K562 (cell line): ENCODE measurements at regions not wholly inside any gene's neighbourhood (a gene's known extent, or its start where the extent isn't known, plus 50 kb on each side); places are given as distances from the start of the nearest gene placed in this dataset.

Source experiments
- ATAC-seq: fragments of 200-7000 bp; cut with Tn5 transposase; 3 replicates; pipeline ENCODE4 v1.9.1; 2020; ENCODE audit warnings: moderate library complexity
- BruUV-seq: library from RNA; stranded (reverse); fragments of 400-500 nt; replicated peaks from 2 replicates; lab custom pipeline; 2021; lab: Mats Ljungman, UMichigan
- CTCF ChIA-PET: fragments of 300-600 bp; formaldehyde crosslinking; extraction: SDS; loops from one replicate; lab custom pipeline; 2021; ENCODE audit warnings: low intra/inter-chr PET ratio; lab: Yijun Ruan, JAX
- POLR2A ChIA-PET: fragments of 300-600, 350-650 bp; sonication (Branson Sonifier 250); formaldehyde crosslinking; extraction: SDS; loops from one replicate; lab custom pipeline; 2021; ENCODE audit warnings: antibody characterized with exemption, inconsistent platforms; lab: Yijun Ruan, JAX
- DNase-seq, 4 experiments: peaks; one replicate each; pipeline versions ENCODE4 v3.0.0 to v3.0.0-alpha.2; 2011 to 2018; ENCODE audit warnings: low spot score in 3 of 4, mixed read lengths in 3 of 4; ENCODE audit errors: extremely low read depth in 1 of 4
- FAIRE-seq: peaks from 2 replicates; lab custom pipeline; 2011; peaks lifted over from hg19 to GRCh38; lab: Jason Lieb, UNC
- H2AFZ ChIP-seq: 2 replicates; pipeline ENCODE4 v1.6.0; 2011; ENCODE audit warnings: low read depth, low read length, control low read depth, inconsistent platforms
- H3K27ac ChIP-seq: fragments of 200-600 bp; 3 replicates; pipeline ENCODE4 v1.8.0; 2011; ENCODE audit warnings: low read depth, mild to moderate bottlenecking, control low read depth, inconsistent platforms, low read length, moderate library complexity, mixed read lengths; ENCODE audit errors: extremely low read depth
- H3K27me3 ChIP-seq, 2 experiments: fragments of 300-600 bp in 1 of 2; 2 replicates in 1 of 2; 3 replicates in 1 of 2; pipeline versions ENCODE4 v1.6.0 to v1.8.0; 2011; ENCODE audit warnings: inconsistent platforms in 2 of 2, low read length in 2 of 2, mild to moderate bottlenecking in 1 of 2, mixed read lengths in 1 of 2, moderate library complexity in 1 of 2; ENCODE audit not compliant: control insufficient read depth in 2 of 2, insufficient read depth in 2 of 2
- H3K36me3 ChIP-seq: fragments of 300-600 bp; 3 replicates; pipeline ENCODE4 v1.8.0; 2011; ENCODE audit warnings: mild to moderate bottlenecking, low read length, inconsistent platforms; ENCODE audit not compliant: control insufficient read depth, insufficient read depth
- H3K4me1 ChIP-seq, 2 experiments: fragments of 200-600 bp in 1 of 2; replicated peaks in 1 of 2; 2 replicates in 1 of 2; 3 replicates in 1 of 2; pipeline versions ENCODE4 v1.5.1 to v1.8.0; 2011; ENCODE audit warnings: inconsistent platforms in 2 of 2, low read length in 2 of 2, mild to moderate bottlenecking in 1 of 2, mixed read lengths in 1 of 2, moderate library complexity in 1 of 2; ENCODE audit not compliant: control insufficient read depth in 2 of 2, insufficient read depth in 2 of 2
- H3K4me2 ChIP-seq: 2 replicates; pipeline ENCODE4 v1.6.1; 2011; ENCODE audit warnings: low read length, control low read depth, inconsistent platforms, mixed read lengths; ENCODE audit not compliant: insufficient read depth
- H3K4me3 ChIP-seq: fragments of 200-600 bp; sonication (generic), shearing (Covaris generic); 2 replicates; pipeline ENCODE4 v1.5.1; 2016; ENCODE audit warnings: control low read depth, inconsistent platforms
- H3K79me2 ChIP-seq: fragments of 200-600 bp; 3 replicates; pipeline ENCODE4 v1.8.0; 2011; ENCODE audit warnings: low read length, inconsistent platforms; ENCODE audit not compliant: control insufficient read depth, insufficient read depth
- H3K9ac ChIP-seq, 2 experiments: 2 replicates each; pipeline versions ENCODE4 v1.6.0 to v1.6.1; 2011; ENCODE audit warnings: low read depth in 2 of 2, low read length in 2 of 2, control low read depth in 1 of 2, inconsistent platforms in 1 of 2, mild to moderate bottlenecking in 1 of 2, mixed read lengths in 1 of 2; ENCODE audit not compliant: insufficient read depth in 1 of 2
- H3K9me1 ChIP-seq: one replicate; pipeline ENCODE4 v1.6.0; 2011; ENCODE audit warnings: inconsistent platforms, mild to moderate bottlenecking, low read length, moderate library complexity; ENCODE audit not compliant: control insufficient read depth, insufficient read depth
- H3K9me3 ChIP-seq: replicated peaks from 2 replicates; pipeline ENCODE4 v1.5.1; 2011; ENCODE audit warnings: low read depth, low read length, inconsistent platforms; ENCODE audit not compliant: control insufficient read depth, insufficient read depth
- H4K20me1 ChIP-seq: replicated peaks from 2 replicates; pipeline ENCODE4 v1.6.1; 2011; ENCODE audit warnings: low read length, inconsistent platforms, mixed read lengths; ENCODE audit not compliant: control insufficient read depth, insufficient read depth
- ARID3B ChIP-seq: fragments of 250-450 bp; sonication (Bioruptor Pico); IDR thresholded peaks from 2 replicates; pipeline ENCODE4 v1.4.0; 2020; ENCODE audit warnings: borderline replicate concordance
- C11orf30 ChIP-seq: fragments of 450-650 bp; IDR thresholded peaks from 2 replicates; pipeline ENCODE4 v1.6.1; 2016; ENCODE audit warnings: low read depth, mild to moderate bottlenecking
- CCAR2 ChIP-seq: fragments of 200-400 bp; formaldehyde crosslinking; IDR thresholded peaks from 2 replicates; pipeline ENCODE4 v1.6.1; 2017; ENCODE audit warnings: mild to moderate bottlenecking, low read depth, low read length
- CREM ChIP-seq: IDR thresholded peaks from 2 replicates; pipeline ENCODE4 v1.6.1; 2014; ENCODE audit warnings: antibody characterized with exemption, low read depth
- ESRRA ChIP-seq: fragments of 450-650 bp; IDR thresholded peaks from 2 replicates; pipeline ENCODE4 v1.6.1; 2014; ENCODE audit warnings: low read depth, mild to moderate bottlenecking, moderate library complexity, borderline replicate concordance
- MCM2 ChIP-seq: fragments of 450-650 bp; IDR thresholded peaks from 2 replicates; pipeline ENCODE4 v1.6.1; 2017; ENCODE audit warnings: low read depth, mild to moderate bottlenecking
- MNT ChIP-seq, 2 experiments: fragments of 450-650 bp; conservative IDR thresholded peaks; 2 replicates each; pipeline ENCODE4 v1.6.1; 2017; ENCODE audit warnings: mild to moderate bottlenecking in 2 of 2, moderate library complexity in 2 of 2
- PYGO2 ChIP-seq: fragments of 450-650 bp; IDR thresholded peaks from 2 replicates; pipeline ENCODE4 v1.6.1; 2016; ENCODE audit warnings: mild to moderate bottlenecking, missing genetic modification characterization, moderate library complexity, missing compliant biosample characterization
- SIRT6 ChIP-seq: IDR thresholded peaks from one replicate; pipeline ENCODE4 v1.6.1; 2012; ENCODE audit warnings: low read depth, mild to moderate bottlenecking, control low read depth, inconsistent platforms, low read length, moderate library complexity
- TAF15 ChIP-seq: fragments of 200-400 bp; formaldehyde crosslinking; IDR thresholded peaks from 2 replicates; pipeline ENCODE4 v1.6.1; 2017; ENCODE audit warnings: mild to moderate bottlenecking, low read depth, low read length, moderate library complexity
- USF1 ChIP-seq: sonication (generic); formaldehyde crosslinking; IDR thresholded peaks from 2 replicates; pipeline ENCODE4 v1.9.0; 2022; ENCODE audit warnings: mild to moderate bottlenecking, missing genetic modification reagents
- ZBED1 ChIP-seq: IDR thresholded peaks from 2 replicates; pipeline ENCODE4 v1.6.1; 2014
- ZFP1 ChIP-seq: fragments of 450-650 bp; formaldehyde crosslinking; IDR thresholded peaks from 2 replicates; pipeline ENCODE4 v1.4.0; 2020; ENCODE audit warnings: mild to moderate bottlenecking, mixed read lengths
- ZNF609 ChIP-seq: sonication (generic); formaldehyde crosslinking; IDR thresholded peaks from 2 replicates; pipeline ENCODE4 v1.8.1; 2023; ENCODE audit warnings: missing genetic modification reagents, mild to moderate bottlenecking, borderline replicate concordance
- ZNF79 ChIP-seq: fragments of 250-450 bp; sonication (Bioruptor Pico); IDR thresholded peaks from 2 replicates; pipeline ENCODE4 v1.4.0; 2020; ENCODE audit warnings: low read depth, mild to moderate bottlenecking, moderate library complexity
- WGBS: fragments of 100-300 bp; shearing (Covaris generic); methylation state at CpG from one replicate; pipeline ENCODE4 v1.1.6; 2016; ENCODE audit warnings: low coverage, mixed read lengths; ENCODE audit not compliant: insufficient coverage; ENCODE audit errors: missing lambda C conversion rate; 5-methylcytosine and 5-hydroxymethylcytosine counted together
- in situ Hi-C: fragments of 300-500 bp; cut with MboI; formaldehyde crosslinking; loops from 4 replicates; pipeline ENCODE4 v1.15.0; 2018; ENCODE audit warnings: inconsistent platforms, mixed read lengths
- intact Hi-C: fragments of 100-400 bp; cut with micrococcal nuclease; formaldehyde crosslinking; loops from 2 replicates; pipeline ENCODE4 v1.14.2; 2022

- TF ChIP-seq ZNF609 (CRISPR knock-in tag) (no peak), ESRRA (no peak), USF1 (CRISPR knock-in tag) (no peak), ZNF79 (CRISPR knock-in tag) (no peak), C11orf30 (no peak), MCM2 (no peak)
Observed at GRCh38 chr18:41756141-41756540, 198.9 kb upstream of the PIK3C3 start (continued).

GRCh38 chr18:41754332-41754731, 200.7 kb upstream of the PIK3C3 start:
- CTCF ChIA-PET = no interaction called here
- H3K36me3 ChIP-seq = no peaks in the 10 kb centered on the region
- no peak for ATAC-seq
- H3K9ac ChIP-seq = no peak overlapping the region
- H3K9me1 ChIP-seq = no peaks in the 10 kb centered on the region
- H3K27me3 ChIP-seq = no peaks in the 10 kb centered on the region
- no peaks in the 10 kb centered on the region for H3K79me2 ChIP-seq
- DNase-seq = no peak
- H3K4me3 ChIP-seq = no peak overlapping the region
- no peak overlapping the region for H3K4me2 ChIP-seq
- H4K20me1 ChIP-seq = no peaks in the 10 kb centered on the region
- POLR2A ChIA-PET = no interaction called here
- intact Hi-C loops (no loop called here), in situ Hi-C loops (no loop called here)
- no peak overlapping the region for H2AFZ ChIP-seq
- H3K9me3 ChIP-seq = no peaks in the 10 kb centered on the region
- WGBS = 0% methylated on average over 1 of the region's 1 CpG
- no peak overlapping the region for H3K27ac ChIP-seq
- no TSS peak for BruUV-seq
- no peaks in the 10 kb centered on the region for H3K4me1 ChIP-seq
- no peak for FAIRE-seq
- TF ChIP-seq MNT (conservative IDR thresholded peaks at IDR 0.05) (no peak), TAF15 (no peak), ARID3B (CRISPR knock-in tag) (no peak), ZBED1 (no peak), CCAR2 (no peak), PYGO2 (tag) (no peak), CREM (no peak), ZFP1 (CRISPR knock-in tag) (no peak), SIRT6 (no peak)
